IPS-20b (cell line): ENCODE measurements at regions not wholly inside any gene's neighbourhood (a gene's known extent, or its start where the extent isn't known, plus 50 kb on each side); places are given as distances from the start of the nearest gene placed in this dataset.
A peak's percentile ranks its signal among the peaks of the same experiment; 100 is the strongest.

Experiments
- H3K27ac ChIP-seq: one replicate; pipeline ENCODE4 v1.5.1; 2013; ENCODE audit warnings: low read length
- H3K27me3 ChIP-seq: 2 replicates; pipeline ENCODE4 v1.6.1; 2013; ENCODE audit warnings: mild to moderate bottlenecking, low read length, inconsistent platforms; ENCODE audit not compliant: insufficient read depth
- H3K36me3 ChIP-seq: 2 replicates; pipeline ENCODE4 v1.6.1; 2013; ENCODE audit warnings: low read depth, mild to moderate bottlenecking, inconsistent platforms, low read length, moderate library complexity; ENCODE audit not compliant: insufficient read depth
- H3K4me1 ChIP-seq: 2 replicates; pipeline ENCODE4 v1.6.1; 2013; ENCODE audit warnings: mild to moderate bottlenecking, control low read depth, inconsistent platforms, low read length, moderate library complexity; ENCODE audit not compliant: insufficient read depth
- H3K4me3 ChIP-seq: 2 replicates; pipeline ENCODE4 v1.5.1; 2013; ENCODE audit warnings: mild to moderate bottlenecking, low read length, inconsistent platforms
- H3K9ac ChIP-seq: 2 replicates; pipeline ENCODE4 v1.6.1; 2013; ENCODE audit warnings: low read depth, mild to moderate bottlenecking, inconsistent platforms, low read length, moderate library complexity
- H3K9me3 ChIP-seq: 2 replicates; pipeline ENCODE4 v1.6.1; 2013; ENCODE audit warnings: mild to moderate bottlenecking, low read depth, low read length, inconsistent platforms; ENCODE audit not compliant: insufficient read depth

DNA sequence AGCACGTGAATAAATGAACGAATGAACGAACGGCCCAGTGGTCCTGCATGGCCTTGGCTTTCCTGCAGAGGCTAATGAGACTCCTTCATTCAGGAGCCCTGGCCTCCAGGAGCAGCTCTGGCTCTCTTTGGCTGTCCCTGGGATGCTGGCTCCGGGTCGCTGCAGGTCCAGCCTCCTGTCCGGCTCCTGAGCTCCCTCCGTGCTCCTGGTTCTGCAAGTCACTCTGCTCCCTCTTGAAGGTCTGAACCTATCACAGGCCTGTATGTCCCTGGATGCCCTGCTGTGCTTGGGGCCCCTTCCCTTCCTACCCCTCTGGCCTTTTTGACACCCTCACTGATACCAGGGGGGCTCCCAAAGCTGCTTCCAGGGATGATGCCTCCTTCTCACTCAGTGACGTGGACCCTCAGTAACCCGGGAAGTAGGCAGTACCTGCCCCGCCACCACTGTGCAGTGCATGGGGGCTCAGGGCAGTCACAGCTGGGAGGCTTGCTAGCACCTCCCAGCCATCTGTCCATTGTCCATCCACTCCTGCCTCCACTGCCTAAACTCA, 133.7 kb upstream of the C14orf180 start:
- Histone ChIP-seq H3K4me1 (no peaks in the 10 kb centered on the region), H3K27ac (no peak overlapping the region), H3K9ac (no peak overlapping the region), H3K27me3 (no peaks in the 10 kb centered on the region), H3K36me3 (no peaks in the 10 kb centered on the region), H3K9me3 (peaks cover 10% of the 10 kb centered on the region), H3K4me3 (no peak overlapping the region)

DNA sequence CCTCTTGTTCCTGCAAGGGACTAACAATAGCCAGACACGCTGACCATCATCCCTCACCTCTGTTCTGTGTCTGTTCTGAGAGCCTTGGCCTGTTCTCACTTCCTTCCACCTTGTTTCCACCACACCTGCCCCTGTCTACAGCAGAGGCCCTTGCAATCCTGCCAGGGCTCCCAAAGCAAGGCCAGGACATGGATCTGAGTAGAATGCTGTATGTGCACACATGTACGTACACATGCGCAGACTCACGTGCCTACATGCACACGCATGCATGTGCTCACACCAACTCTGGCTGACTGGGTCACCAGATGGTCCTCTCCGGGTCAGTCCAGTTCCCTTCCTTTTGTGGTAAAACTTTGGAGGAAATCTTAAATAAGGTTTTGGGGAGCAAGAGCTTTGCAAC, 133.0 kb upstream of the C14orf180 start:
- no peak overlapping the region for H3K9ac ChIP-seq
- H3K36me3 ChIP-seq: no peaks in the 10 kb centered on the region
- H3K4me3 ChIP-seq: no peak overlapping the region
- no peak overlapping the region for H3K27ac ChIP-seq
- no peaks in the 10 kb centered on the region for H3K27me3 ChIP-seq
- peaks cover 10% of the 10 kb centered on the region for H3K9me3 ChIP-seq
- no peaks in the 10 kb centered on the region for H3K4me1 ChIP-seq

DNA sequence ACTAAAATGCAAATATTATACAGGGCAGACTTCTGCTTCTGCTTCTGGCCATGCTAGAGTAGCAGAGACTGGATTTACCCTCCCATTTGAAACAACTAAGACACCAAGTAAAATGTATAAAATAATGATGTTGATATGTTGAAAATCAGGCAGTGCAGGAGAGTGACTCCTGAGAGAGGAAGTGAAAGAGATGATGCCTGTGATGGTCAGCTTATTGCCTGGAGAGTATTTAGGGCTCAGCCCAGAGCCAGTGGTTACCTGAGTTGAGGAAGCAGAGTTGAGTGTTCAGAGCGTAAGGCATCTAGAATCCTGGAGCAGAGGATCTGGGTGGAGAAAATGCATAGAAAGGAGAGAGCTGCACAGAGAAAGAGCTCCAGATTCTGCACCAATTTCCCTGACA, 131.8 kb upstream of the C14orf180 start:
- H3K27me3 ChIP-seq: no peaks in the 10 kb centered on the region
- no peak overlapping the region for H3K27ac ChIP-seq
- no peak overlapping the region for H3K4me3 ChIP-seq
- H3K9ac ChIP-seq: no peak overlapping the region
- no peaks in the 10 kb centered on the region for H3K4me1 ChIP-seq
- H3K36me3 ChIP-seq: no peaks in the 10 kb centered on the region
- peaks cover 10% of the 10 kb centered on the region for H3K9me3 ChIP-seq

DNA sequence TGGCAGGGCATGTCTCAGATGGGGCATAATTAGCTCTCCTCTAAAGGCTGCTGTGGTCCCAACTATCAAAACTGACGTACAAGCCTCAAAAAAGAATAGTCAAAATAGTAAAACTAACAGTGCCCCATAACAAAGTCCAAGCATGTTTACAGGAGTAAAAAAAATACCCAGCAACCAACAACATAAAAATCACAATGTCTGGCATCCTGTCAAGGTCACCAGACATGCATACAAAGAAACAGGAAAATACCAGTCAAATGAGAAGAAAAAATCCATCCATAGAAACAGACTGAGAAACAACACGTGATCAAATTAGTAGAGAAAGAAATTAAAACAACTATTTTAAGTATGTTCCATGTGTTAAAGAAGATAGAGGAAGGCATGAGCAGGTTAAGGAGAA, 131.2 kb upstream of the C14orf180 start:
- no peaks in the 10 kb centered on the region for H3K4me1 ChIP-seq
- H3K36me3 ChIP-seq: no peaks in the 10 kb centered on the region
- H3K4me3 ChIP-seq: no peak overlapping the region
- peaks cover 10% of the 10 kb centered on the region for H3K9me3 ChIP-seq
- H3K27ac ChIP-seq: no peak overlapping the region
- H3K9ac ChIP-seq: no peak overlapping the region
- H3K27me3 ChIP-seq: no peaks in the 10 kb centered on the region

DNA sequence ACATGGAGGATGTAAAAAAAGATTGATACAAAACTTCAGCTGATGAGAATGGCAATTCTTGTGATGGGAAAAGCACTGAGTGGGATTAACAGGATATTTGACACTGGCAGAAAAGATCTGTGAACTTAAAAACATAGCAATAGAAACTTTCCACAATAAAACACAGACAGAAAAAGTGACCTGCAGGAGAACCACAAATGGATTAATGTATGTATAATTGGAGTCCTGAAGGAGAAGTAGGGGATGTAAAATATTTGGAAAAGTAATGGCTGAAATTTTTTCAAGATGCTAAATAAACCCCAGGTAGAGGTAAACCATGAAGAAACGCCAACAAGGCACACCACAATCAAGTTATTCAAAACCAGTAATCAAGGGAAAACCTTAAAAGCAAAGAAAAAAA, 130.8 kb upstream of the C14orf180 start:
- H3K27me3 ChIP-seq: no peaks in the 10 kb centered on the region
- H3K9me3 ChIP-seq: peaks cover 10% of the 10 kb centered on the region
- H3K27ac ChIP-seq: no peak overlapping the region
- no peaks in the 10 kb centered on the region for H3K36me3 ChIP-seq
- no peaks in the 10 kb centered on the region for H3K4me1 ChIP-seq
- H3K9ac ChIP-seq: no peak overlapping the region
- H3K4me3 ChIP-seq: no peak overlapping the region

DNA sequence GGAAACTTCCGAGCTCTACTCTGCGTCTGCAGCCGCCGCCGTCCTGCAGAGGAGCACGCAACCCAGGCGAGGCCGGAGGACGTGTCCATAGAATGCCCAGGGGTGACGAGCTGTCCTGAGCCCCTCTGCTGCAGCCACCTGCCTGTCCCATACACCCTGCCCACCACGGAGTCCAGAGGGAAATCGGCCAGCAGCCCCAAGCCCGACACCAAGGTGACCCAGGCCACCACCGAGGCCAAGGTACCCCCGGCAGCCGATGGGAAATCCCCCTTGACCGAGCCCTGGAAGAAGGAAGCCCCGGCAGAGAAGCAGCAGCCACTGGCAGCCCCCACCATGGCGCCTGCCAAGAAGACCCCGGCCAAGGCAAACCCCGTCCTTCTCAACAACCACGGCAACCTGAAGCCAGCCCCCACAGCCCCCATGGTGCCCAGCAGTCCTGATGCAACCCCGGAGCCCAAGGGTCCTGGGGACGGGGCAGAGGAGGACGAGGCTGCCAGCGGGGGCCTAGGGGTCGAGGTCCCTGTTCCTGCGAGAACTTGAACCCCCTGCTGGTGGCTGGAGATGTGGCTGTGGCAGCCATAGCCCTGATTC, 128.7 kb upstream of the C14orf180 start:
- Histone ChIP-seq H3K4me1 (no peaks in the 10 kb centered on the region), H3K36me3 (no peaks in the 10 kb centered on the region), H3K4me3 (no peak overlapping the region), H3K9ac (no peak overlapping the region), H3K9me3 (peaks cover 10% of the 10 kb centered on the region), H3K27me3 (no peaks in the 10 kb centered on the region), H3K27ac (no peak overlapping the region)

DNA sequence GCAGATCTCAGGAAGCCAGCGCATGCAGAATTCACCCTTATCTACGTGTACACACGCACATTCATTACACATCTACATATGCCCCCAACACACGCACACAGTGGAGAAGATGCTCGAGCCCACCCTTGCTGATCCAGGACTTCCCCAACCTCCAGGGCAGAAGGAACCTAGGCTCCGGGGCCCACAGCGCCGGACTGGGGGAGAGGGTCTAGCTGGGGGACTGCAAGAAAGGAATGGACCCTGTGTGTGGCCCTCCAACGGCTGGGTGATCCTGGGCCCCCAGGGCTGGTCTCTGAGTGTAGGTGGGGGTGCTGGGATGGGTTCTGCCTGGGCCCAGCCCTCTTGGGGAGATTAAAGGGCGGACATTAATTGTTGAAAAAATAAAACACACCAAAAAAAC, 128.1 kb upstream of the C14orf180 start:
- Histone ChIP-seq H3K4me1 (no peaks in the 10 kb centered on the region), H3K4me3 (no peak overlapping the region), H3K9me3 (peaks cover 10% of the 10 kb centered on the region), H3K9ac (no peak overlapping the region), H3K36me3 (no peaks in the 10 kb centered on the region), H3K27me3 (no peaks in the 10 kb centered on the region; the same call in 1 of the 2 replicates), H3K27ac (no peak overlapping the region)

DNA sequence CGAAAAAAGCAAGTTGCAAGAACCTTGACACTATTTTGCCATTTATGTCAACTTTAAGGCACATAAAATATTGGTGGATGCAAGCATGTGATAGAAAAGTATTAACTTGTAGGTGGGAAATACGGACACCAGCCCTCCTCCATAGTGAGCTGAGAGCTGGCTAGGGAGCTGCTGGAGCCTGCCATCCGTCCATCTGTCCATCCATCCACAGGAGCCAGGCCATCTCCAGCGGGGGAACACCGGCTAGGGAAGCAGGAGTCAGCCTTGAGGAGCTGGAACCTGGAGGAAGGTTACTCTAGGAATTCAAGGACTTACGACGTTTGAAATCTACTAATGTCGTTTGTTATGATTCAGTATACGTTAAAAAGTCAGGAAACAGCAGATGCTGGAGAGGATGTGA, 120.7 kb upstream of the C14orf180 start:
- no peak overlapping the region for H3K27ac ChIP-seq
- no peak overlapping the region for H3K9ac ChIP-seq
- H3K9me3 ChIP-seq: no peaks in the 10 kb centered on the region
- peaks cover 37% of the 10 kb centered on the region for H3K27me3 ChIP-seq
- H3K4me1 ChIP-seq: no peaks in the 10 kb centered on the region; the same call in 1 of the 2 replicates
- no peak overlapping the region for H3K4me3 ChIP-seq
- no peaks in the 10 kb centered on the region for H3K36me3 ChIP-seq

DNA sequence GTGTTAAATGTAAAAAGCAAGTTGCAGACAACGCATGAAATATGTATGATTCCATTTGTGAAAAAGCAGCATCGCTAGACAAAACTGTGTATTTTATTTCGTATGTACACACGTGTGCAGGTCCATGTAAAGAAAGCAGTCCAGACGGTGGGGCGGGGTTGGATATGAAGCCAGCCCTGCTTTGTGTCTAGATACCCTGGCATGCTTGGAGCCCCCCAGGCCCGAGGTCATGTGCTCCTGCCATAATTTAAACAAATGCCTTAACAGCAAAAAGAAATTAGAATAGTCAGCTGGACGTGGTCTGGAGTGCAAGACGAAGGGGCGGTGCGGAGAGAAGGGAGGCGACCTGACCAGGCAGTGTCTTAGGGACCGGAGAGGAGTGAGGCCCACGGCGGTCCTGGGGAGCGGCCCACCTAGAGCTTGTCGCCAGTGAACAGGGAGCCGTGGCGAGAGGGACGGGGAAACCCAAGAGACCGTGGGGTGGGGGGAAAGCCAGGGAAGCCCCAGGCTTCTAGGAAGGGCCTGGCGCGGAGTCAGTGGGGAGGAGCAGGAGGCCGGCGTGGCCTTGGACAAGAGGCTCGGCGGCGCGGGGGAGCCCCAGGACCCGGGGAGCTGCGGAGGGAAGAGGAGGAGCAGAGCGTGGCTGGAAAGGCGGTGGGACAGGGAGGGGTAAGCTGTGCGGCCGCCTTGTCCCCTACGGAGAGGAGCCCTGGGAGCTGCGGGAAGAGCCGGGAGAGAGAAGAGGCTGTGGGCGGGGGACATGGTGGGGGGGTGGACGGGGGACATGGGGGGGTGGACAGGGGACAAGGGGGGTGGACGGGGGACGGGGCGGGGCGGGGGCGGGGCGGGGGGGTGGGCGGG, 118.5 kb upstream of the C14orf180 start:
- Histone ChIP-seq H3K9me3 (no peaks in the 10 kb centered on the region), H3K4me1 (no peaks in the 10 kb centered on the region; the same call in 1 of the 2 replicates), H3K4me3 (peak overlapping the region; percentile 49; the same call in 1 of the 2 replicates), H3K9ac (no peak overlapping the region), H3K36me3 (no peaks in the 10 kb centered on the region), H3K27ac (no peak overlapping the region), H3K27me3 (peaks cover 57% of the 10 kb centered on the region)

DNA sequence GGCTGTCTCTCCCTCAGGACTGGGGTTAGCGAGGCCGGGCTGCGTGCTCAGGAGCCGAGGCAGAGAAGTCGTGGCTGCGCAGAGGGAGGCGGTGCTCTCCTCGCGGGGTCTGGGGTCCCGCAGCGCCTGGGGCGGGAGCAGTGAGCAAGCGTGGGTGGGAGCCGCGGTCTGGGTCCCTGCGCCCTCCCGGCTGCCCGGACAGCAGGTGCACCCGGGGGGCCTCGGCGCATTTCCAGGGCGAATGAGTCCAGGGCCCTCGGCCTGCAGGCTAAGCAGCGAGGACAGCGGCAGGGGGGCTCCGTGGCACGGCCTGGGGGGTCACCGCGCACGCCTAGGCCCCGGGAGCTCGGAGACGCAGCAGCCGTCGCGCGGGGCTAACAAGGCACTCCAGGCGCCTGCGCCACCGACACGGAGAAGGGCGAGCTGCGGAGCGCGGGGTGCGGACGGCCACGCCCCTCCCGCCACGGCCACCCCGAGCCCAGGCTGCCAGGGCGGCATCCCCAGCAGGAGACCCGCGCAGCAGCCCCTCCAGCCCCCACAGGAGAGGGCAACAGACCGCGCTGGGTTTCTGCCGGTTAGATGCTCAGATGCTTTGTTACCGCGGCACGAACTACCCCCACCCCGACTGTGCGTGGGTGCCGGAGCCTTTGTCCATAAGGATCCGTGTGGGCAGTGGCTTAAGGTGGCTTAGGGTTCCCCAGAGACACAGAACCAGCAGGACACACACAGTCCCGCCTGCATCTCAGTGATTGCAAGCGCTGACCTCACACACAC, 117.7 kb upstream of the C14orf180 start:
- no peaks in the 10 kb centered on the region for H3K9me3 ChIP-seq
- peaks cover 58% of the 10 kb centered on the region for H3K27me3 ChIP-seq
- H3K4me3 ChIP-seq: peak overlapping the region; percentile 60
- H3K9ac ChIP-seq: no peak overlapping the region
- H3K36me3 ChIP-seq: no peaks in the 10 kb centered on the region
- no peaks in the 10 kb centered on the region; the same call in 1 of the 2 replicates for H3K4me1 ChIP-seq
- no peak overlapping the region for H3K27ac ChIP-seq
